GM12864 (cell line): ENCODE measurements at regions not wholly inside any gene's neighbourhood (a gene's known extent, or its start where the extent isn't known, plus 50 kb on each side); places are given as distances from the start of the nearest gene placed in this dataset.

Source experiments
- DNase-seq: peaks from one replicate; pipeline ENCODE4 v3.0.0-alpha.2; 2011; ENCODE audit warnings: low read depth
- H3K4me3 ChIP-seq: 2 replicates; pipeline ENCODE4 v1.5.1; 2011; ENCODE audit warnings: mild to moderate bottlenecking, low read depth, low read length, control low read depth
- CTCF ChIP-seq: IDR thresholded peaks from 2 replicates; pipeline ENCODE4 v1.5.1; 2011; ENCODE audit warnings: low read depth, mild to moderate bottlenecking, moderate library complexity, low read length, control low read depth, inconsistent platforms; ENCODE audit errors: missing control alignments

GRCh38 chr2:3009483-3009882 is 368.1 kb downstream of the EIPR1 start:
- no peak for DNase-seq
- TF ChIP-seq CTCF, result no peak
- no peak overlapping the region for H3K4me3 ChIP-seq

- H3K4me3 ChIP-seq, result no peak overlapping the region
- DNase-seq, result no peak
- TF ChIP-seq CTCF, result no peak
Observed at GRCh38 chr2:3009005-3009404, 368.6 kb downstream of the EIPR1 start.

GRCh38 chr2:3008561-3008960 is 369.1 kb downstream of the EIPR1 start:
- DNase-seq, result no peak
- H3K4me3 ChIP-seq, result no peak overlapping the region
- no peak for TF ChIP-seq CTCF

GRCh38 chr2:3007135-3007534 is 370.5 kb downstream of the EIPR1 start:
- no peak overlapping the region for H3K4me3 ChIP-seq
- DNase-seq, result no peak
- no peak for TF ChIP-seq CTCF

- DNase-seq, result no peak
- H3K4me3 ChIP-seq, result no peak overlapping the region
- TF ChIP-seq CTCF, result no peak
Observed at GRCh38 chr2:3005859-3006501, 371.6 kb downstream of the EIPR1 start.

GRCh38 chr2:3001615-3002560 is 375.7 kb downstream of the EIPR1 start:
- TF ChIP-seq CTCF, result peak; percentile 26
- DNase-seq, result no peak
- H3K4me3 ChIP-seq, result no peak overlapping the region

GRCh38 chr2:3000968-3001367 is 376.6 kb downstream of the EIPR1 start:
- DNase-seq, result no peak
- H3K4me3 ChIP-seq, result no peak overlapping the region
- no peak for TF ChIP-seq CTCF
